Choroid plexus epithelial cell (primary cell): ENCODE measurements at regions not wholly inside any gene's neighbourhood (a gene's known extent, or its start where the extent isn't known, plus 50 kb on each side); places are given as distances from the start of the nearest gene placed in this dataset.

Experiments
- DNase-seq: peaks from one replicate; pipeline ENCODE4 v3.0.0-alpha.2; 2010; ENCODE audit warnings: low read depth
- H3K4me3 ChIP-seq: 2 replicates; pipeline ENCODE4 v1.5.1; 2011; ENCODE audit warnings: low read depth, mild to moderate bottlenecking, control low read depth, low read length, moderate library complexity
- TF ChIP-seq, protein P1 (sequence below): conservative IDR thresholded peaks from 2 replicates; pipeline ENCODE4 v1.5.1; 2011; ENCODE audit warnings: low read depth, mild to moderate bottlenecking, control low read depth, inconsistent platforms, low read length, moderate library complexity

GRCh38 chr5:125491986-125492492, 745.6 kb upstream of the ZNF608 start:
- H3K4me3 ChIP-seq, result no peak overlapping the region
- TF ChIP-seq, protein P1, sequence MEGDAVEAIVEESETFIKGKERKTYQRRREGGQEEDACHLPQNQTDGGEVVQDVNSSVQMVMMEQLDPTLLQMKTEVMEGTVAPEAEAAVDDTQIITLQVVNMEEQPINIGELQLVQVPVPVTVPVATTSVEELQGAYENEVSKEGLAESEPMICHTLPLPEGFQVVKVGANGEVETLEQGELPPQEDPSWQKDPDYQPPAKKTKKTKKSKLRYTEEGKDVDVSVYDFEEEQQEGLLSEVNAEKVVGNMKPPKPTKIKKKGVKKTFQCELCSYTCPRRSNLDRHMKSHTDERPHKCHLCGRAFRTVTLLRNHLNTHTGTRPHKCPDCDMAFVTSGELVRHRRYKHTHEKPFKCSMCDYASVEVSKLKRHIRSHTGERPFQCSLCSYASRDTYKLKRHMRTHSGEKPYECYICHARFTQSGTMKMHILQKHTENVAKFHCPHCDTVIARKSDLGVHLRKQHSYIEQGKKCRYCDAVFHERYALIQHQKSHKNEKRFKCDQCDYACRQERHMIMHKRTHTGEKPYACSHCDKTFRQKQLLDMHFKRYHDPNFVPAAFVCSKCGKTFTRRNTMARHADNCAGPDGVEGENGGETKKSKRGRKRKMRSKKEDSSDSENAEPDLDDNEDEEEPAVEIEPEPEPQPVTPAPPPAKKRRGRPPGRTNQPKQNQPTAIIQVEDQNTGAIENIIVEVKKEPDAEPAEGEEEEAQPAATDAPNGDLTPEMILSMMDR, result no peak
- DNase-seq, result peak; percentile 23

DNA sequence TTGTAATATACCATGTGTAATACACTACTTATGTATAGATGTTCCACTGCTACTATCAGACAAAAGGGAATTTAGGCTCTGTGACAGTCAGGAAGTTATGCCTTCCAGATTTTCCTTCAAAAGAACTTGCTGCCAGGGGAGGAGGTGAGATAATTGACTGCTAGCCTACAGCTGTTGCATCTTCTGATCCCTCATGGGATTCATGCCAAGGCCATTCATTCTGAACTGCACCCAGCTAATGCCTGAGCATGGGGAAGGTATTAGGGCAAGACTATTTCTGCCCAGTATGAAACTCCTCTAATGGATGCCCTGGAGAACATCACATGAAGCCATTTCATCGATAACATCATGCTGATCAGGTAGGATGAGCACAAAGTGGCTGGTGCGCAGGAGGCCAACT, 746.5 kb upstream of the ZNF608 start:
- H3K4me3 ChIP-seq, result no peak overlapping the region
- TF ChIP-seq, protein P1, result no peak
- no peak for DNase-seq

GRCh38 chr5:125496393-125496792, 750.0 kb upstream of the ZNF608 start:
- TF ChIP-seq, protein P1, result no peak
- H3K4me3 ChIP-seq, result no peak overlapping the region
- no peak for DNase-seq

DNA sequence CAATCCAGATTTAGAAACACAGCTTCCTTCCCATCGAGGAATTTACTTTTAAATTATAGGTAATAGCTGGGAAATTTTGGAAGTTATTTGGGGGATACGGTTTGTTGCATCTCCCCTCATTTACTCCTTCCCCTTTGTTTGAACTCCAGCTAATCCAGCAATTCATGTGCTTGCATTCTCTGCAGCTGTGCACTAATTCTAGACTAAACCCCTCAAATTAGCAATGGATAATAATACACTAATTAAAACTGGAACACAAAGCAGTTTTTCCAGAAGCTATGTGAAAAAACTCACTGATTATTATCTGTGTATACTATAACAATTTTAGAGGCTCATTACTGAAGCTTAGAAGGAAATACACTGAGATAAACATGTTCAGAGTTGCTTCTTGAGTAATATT, 751.2 kb upstream of the ZNF608 start:
- H3K4me3 ChIP-seq, result no peak overlapping the region
- DNase-seq, result no peak
- TF ChIP-seq, protein P1, result no peak

DNA sequence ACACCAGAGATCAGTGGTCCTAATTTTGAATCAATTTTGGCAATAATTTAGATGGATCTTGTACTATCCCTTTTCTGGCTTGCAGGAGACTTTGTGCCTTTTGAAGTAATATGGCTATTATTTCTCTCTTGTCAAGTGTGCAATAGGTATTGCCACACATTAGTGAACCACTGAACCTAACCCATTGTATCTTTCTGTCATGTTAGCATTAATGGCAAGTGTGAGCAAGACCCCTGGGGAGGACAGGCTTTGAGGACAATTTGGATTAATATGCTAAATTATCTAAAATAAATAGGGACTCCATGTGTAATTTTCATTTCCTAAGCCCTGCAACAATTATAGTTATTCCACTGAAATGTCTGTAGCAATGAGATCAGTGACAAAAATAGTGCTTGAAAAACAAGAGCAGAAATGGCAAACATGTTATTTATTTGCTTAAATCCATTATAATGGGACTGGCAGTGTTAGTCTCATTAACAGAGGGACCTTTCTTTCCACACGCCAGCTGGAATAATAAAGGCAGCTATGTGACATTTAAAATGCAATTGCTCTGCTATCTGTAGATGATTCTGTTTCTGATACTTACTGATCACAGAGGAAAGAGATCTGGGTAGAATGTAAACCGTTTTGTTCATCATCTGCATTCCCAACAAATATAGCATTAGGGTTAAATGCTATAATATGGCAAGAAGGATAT, 753.3 kb upstream of the ZNF608 start:
- H3K4me3 ChIP-seq, result no peak overlapping the region
- DNase-seq, result no peak
- TF ChIP-seq, protein P1, result no peak

DNA sequence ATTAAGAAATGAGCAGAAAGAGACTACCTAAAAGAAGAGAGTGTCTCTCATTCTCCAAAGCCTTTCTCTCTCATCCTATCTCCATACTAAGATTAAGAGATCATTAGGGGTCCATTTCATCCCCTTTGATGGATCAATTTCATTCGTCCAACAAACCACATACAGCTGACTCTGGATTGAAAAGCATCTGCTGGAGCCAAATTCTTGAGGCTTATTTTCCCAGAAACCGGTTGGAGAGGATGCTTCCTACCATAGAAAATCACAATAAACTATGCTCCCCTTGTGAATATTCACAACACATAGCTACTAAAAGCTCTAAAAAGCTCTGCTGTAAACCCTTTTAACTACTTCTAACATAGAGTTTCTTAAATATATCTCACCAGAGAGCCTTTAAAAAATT, 755.0 kb upstream of the ZNF608 start:
- TF ChIP-seq, protein P1, result no peak
- no peak for DNase-seq
- no peak overlapping the region for H3K4me3 ChIP-seq

- TF ChIP-seq, protein P1, result no peak
- H3K4me3 ChIP-seq, result no peak overlapping the region
- DNase-seq, result no peak
Measured at GRCh38 chr5:125503946-125504345, 757.5 kb upstream of the ZNF608 start.
